A549 (cell line): ENCODE measurements at regions not wholly inside any gene's neighbourhood (a gene's known extent, or its start where the extent isn't known, plus 50 kb on each side); places are given as distances from the start of the nearest gene placed in this dataset.

Experiments used
- ATAC-seq, 2 experiments: fragments of 200-7000 bp in 1 of 2; fragments of >200 bp in 1 of 2; cut with Nextera tagmentation in 1 of 2; cut with Tn5 transposase in 1 of 2; 3 replicates each; pipeline versions ENCODE4 v1.8.0 to v1.9.1; 2018 to 2020; ENCODE audit warnings: mild to moderate bottlenecking in 1 of 2, moderate library complexity in 1 of 2
- CTCF ChIA-PET: fragments of 300-600 bp; sonication (Branson Sonifier 250); formaldehyde crosslinking; extraction: SDS; loops from one replicate; lab custom pipeline; 2021; ENCODE audit warnings: antibody characterized with exemption, inconsistent platforms; lab: Yijun Ruan, JAX
- POLR2A ChIA-PET: fragments of 350-600 bp; formaldehyde crosslinking; extraction: SDS; loops from one replicate; lab custom pipeline; 2021; ENCODE audit warnings: antibody characterized with exemption, inconsistent platforms; lab: Yijun Ruan, JAX
- DNase-seq, 2 experiments: peaks; one replicate each; pipeline versions ENCODE4 v3.0.0 to v3.0.0-alpha.2; 2011 to 2016; ENCODE audit warnings: low read depth in 1 of 2, low spot score in 1 of 2
- FAIRE-seq: peaks from 2 replicates; lab custom pipeline; 2011; peaks lifted over from hg19 to GRCh38; lab: Jason Lieb, UNC
- H3K27ac ChIP-seq, 2 experiments: fragments of >200 bp; sonication (Bioruptor Twin); formaldehyde crosslinking; 3 replicates each; pipeline ENCODE4 v1.5.1; 2016 to 2017
- H3K4me1 ChIP-seq: fragments of >200 bp; sonication (Bioruptor Twin); formaldehyde crosslinking; 3 replicates; pipeline ENCODE4 v1.6.1; 2016
- H3K4me2 ChIP-seq: fragments of >200 bp; sonication (Bioruptor Twin); formaldehyde crosslinking; 3 replicates; pipeline ENCODE4 v1.6.1; 2016
- H3K4me3 ChIP-seq: fragments of >200 bp; sonication (Bioruptor Twin); formaldehyde crosslinking; 3 replicates; pipeline ENCODE4 v1.5.1; 2016
- H3K9me3 ChIP-seq: fragments of >200 bp; sonication (Bioruptor Twin); formaldehyde crosslinking; 3 replicates; pipeline ENCODE4 v1.6.1; 2016
- CBX2 ChIP-seq: fragments of 200-600 bp; sonication (generic); IDR thresholded peaks from 2 replicates; pipeline ENCODE4 v1.6.1; 2016; ENCODE audit warnings: low read depth, mild to moderate bottlenecking, borderline replicate concordance
- CBX8 ChIP-seq: fragments of 200-600 bp; sonication (generic); IDR thresholded peaks from 2 replicates; pipeline ENCODE4 v1.6.1; 2016
- EHF ChIP-seq: fragments of 250-450 bp; sonication (Bioruptor Pico); IDR thresholded peaks from 2 replicates; pipeline ENCODE4 v1.5.0; 2020; ENCODE audit warnings: mild to moderate bottlenecking
- ELK1 ChIP-seq: fragments of 150-350 bp; IDR thresholded peaks from 2 replicates; pipeline ENCODE4 v1.6.1; 2014; ENCODE audit warnings: low read depth, mild to moderate bottlenecking, low read length
- ESRRA ChIP-seq: fragments of 150-350 bp; IDR thresholded peaks from 2 replicates; pipeline ENCODE4 v1.6.1; 2014; ENCODE audit warnings: mild to moderate bottlenecking, low read length, borderline replicate concordance
- HDAC2 ChIP-seq: fragments of 200-600 bp; sonication (generic); IDR thresholded peaks from 2 replicates; pipeline ENCODE4 v1.6.1; 2016
- HOXA7 ChIP-seq: fragments of 250-450 bp; sonication (Bioruptor Pico); IDR thresholded peaks from 2 replicates; pipeline ENCODE4 v1.5.0; 2020; ENCODE audit warnings: mild to moderate bottlenecking, moderate library complexity
- HOXB5 ChIP-seq: fragments of 250-450 bp; sonication (Bioruptor Pico); IDR thresholded peaks from 2 replicates; pipeline ENCODE4 v1.5.0; 2020; ENCODE audit warnings: mild to moderate bottlenecking, moderate library complexity
- JUNB ChIP-seq: fragments of >200 bp; sonication (Bioruptor Twin); formaldehyde crosslinking; IDR thresholded peaks from 2 replicates; pipeline ENCODE4 v1.6.1; 2016
- KDM1A ChIP-seq: fragments of 200-600 bp; sonication (generic); IDR thresholded peaks from 2 replicates; pipeline ENCODE4 v1.6.1; 2016; ENCODE audit warnings: low read depth, mild to moderate bottlenecking
- MAZ ChIP-seq: fragments of 150-350 bp; IDR thresholded peaks from 2 replicates; pipeline ENCODE4 v1.6.1; 2014; ENCODE audit warnings: antibody characterized with exemption, low read depth, low read length, borderline replicate concordance
- POLR2A ChIP-seq: IDR thresholded peaks from 2 replicates; pipeline ENCODE4 v1.6.1; 2012; ENCODE audit warnings: mild to moderate bottlenecking, low read length
- RCOR1 ChIP-seq: fragments of 150-350 bp; IDR thresholded peaks from 2 replicates; pipeline ENCODE4 v1.6.1; 2014; ENCODE audit warnings: antibody characterized with exemption, low read length, low read depth
- REST ChIP-seq: fragments of 200-600 bp; sonication (generic); IDR thresholded peaks from 2 replicates; pipeline ENCODE4 v1.6.1; 2016; ENCODE audit warnings: antibody characterized with exemption, mild to moderate bottlenecking, moderate library complexity
- RFX5 ChIP-seq: fragments of 450-650 bp; IDR thresholded peaks from 2 replicates; pipeline ENCODE4 v1.7.1; 2014; ENCODE audit warnings: antibody characterized with exemption, mild to moderate bottlenecking, moderate library complexity
- RNF2 ChIP-seq: fragments of 200-600 bp; sonication (generic); IDR thresholded peaks from 2 replicates; pipeline ENCODE4 v1.6.1; 2016; ENCODE audit warnings: low read depth, mild to moderate bottlenecking, antibody characterized with exemption, moderate library complexity, borderline replicate concordance
- SREBF2 ChIP-seq: fragments of 450-650 bp; IDR thresholded peaks from 2 replicates; pipeline ENCODE4 v1.6.1; 2014; ENCODE audit warnings: mild to moderate bottlenecking, moderate library complexity
- TFCP2L1 ChIP-seq: fragments of 250-450 bp; sonication (Bioruptor Pico); IDR thresholded peaks from 2 replicates; pipeline ENCODE4 v1.5.0; 2021; ENCODE audit warnings: mild to moderate bottlenecking
- TP53 ChIP-seq: fragments of 250-450 bp; sonication (Bioruptor Pico); IDR thresholded peaks from 2 replicates; pipeline ENCODE4 v1.5.0; 2021; ENCODE audit warnings: mild to moderate bottlenecking, moderate library complexity
- ZFP36 ChIP-seq: fragments of 450-650 bp; IDR thresholded peaks from 2 replicates; pipeline ENCODE4 v1.6.1; 2014; ENCODE audit warnings: borderline replicate concordance; ENCODE audit not compliant: partially characterized antibody
- ZSCAN20 ChIP-seq: fragments of 250-450 bp; sonication (Bioruptor Pico); IDR thresholded peaks from 2 replicates; pipeline ENCODE4 v1.8.0; 2022; ENCODE audit warnings: mild to moderate bottlenecking, moderate library complexity
- WGBS: methylation state at CpG from one replicate; pipeline ENCODE4 v1.1.6; 2017; ENCODE audit errors: missing lambda C conversion rate; 5-methylcytosine and 5-hydroxymethylcytosine counted together
- TF ChIP-seq, protein P1 (sequence below): fragments of >200 bp; sonication (Bioruptor Twin); formaldehyde crosslinking; IDR thresholded peaks from 3 replicates; pipeline ENCODE4 v1.5.1; 2016
- TF ChIP-seq, protein P2 (sequence below): IDR thresholded peaks from 2 replicates; pipeline ENCODE4 v1.6.1; 2012
- TF ChIP-seq, protein P3 (sequence below): IDR thresholded peaks from 2 replicates; pipeline ENCODE4 v1.6.1; 2012

DNA sequence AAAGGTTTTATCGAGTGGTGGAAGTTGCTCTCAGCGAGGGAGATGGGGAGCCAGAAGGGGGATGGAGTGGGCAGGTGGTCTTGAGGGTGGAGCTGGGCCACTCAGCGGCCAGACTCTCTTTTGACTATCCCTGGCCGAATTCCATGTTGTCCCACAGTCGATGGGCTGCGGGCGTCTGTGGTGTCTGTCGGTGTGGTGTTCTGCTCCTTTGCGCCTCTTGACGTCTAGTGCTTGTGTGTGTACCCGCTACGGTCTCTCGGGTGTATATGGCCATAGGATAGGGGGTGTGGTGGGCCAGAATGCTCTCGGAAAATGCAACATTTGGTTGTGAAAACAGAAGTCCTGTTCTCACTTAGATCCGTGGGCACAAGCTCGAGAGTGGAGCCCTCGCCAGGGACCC, 297.0 kb downstream of the CGGBP1 start:
- no peak overlapping the region for H3K4me3 ChIP-seq
- H3K4me1 ChIP-seq, result no peaks in the 10 kb centered on the region
- CTCF ChIA-PET, result no interaction called here
- no peaks in the 10 kb centered on the region for H3K9me3 ChIP-seq
- H3K4me2 ChIP-seq, result no peak overlapping the region
- FAIRE-seq (no peak), ATAC-seq (no peak)
- WGBS, result 74% methylated on average over 17 of the region's 17 CpGs
- POLR2A ChIA-PET, result no interaction called here
- TF ChIP-seq HOXA7 (CRISPR knock-in tag), result no peak
- no peak for TF ChIP-seq EHF (CRISPR knock-in tag)
- TF ChIP-seq ESRRA, result no peak
- no peak for TF ChIP-seq RFX5
- TF ChIP-seq HDAC2, result no peak
- no peak for TF ChIP-seq POLR2A
- no peak for TF ChIP-seq HOXB5 (CRISPR knock-in tag)
- TF ChIP-seq KDM1A, result no peak
- TF ChIP-seq TFCP2L1 (CRISPR knock-in tag), result no peak
- TF ChIP-seq ZFP36, result no peak
- TF ChIP-seq, all 56 proteins: peak for 0
- DNase-seq, result no peak
- no peak overlapping the region for H3K27ac ChIP-seq

DNA sequence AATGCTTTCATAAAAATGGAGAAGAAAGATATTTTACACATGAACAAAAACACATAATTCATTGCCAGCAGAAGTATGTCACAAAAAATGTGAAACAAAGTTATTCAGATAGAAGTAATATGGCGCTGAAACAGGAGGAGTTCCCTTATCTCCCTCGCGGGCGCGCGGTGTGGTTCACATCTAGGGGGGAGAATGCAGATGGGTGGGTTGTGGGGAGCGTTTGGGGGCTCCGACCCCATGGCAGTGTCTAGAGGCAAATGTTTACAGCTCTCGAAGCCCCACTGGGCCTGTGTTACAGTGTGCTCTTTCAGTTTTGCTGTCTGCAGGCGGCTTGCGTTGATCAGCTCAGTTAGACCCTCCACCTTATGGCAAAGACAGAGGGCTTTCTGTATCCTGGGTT, 297.5 kb downstream of the CGGBP1 start:
- DNase-seq, result no peak
- ATAC-seq, result no peak

More for the DNA sequence above, 297.5 kb downstream of the CGGBP1 start:
- TF ChIP-seq POLR2A (no peak), RNF2 (no peak), RCOR1 (no peak), CBX2 (no peak), SREBF2 (no peak), CBX8 (no peak), TP53 (CRISPR knock-in tag) (no peak), MAZ (no peak), REST (no peak), ELK1 (no peak), JUNB (no peak), ZSCAN20 (CRISPR knock-in tag) (no peak)
- TF ChIP-seq, protein P1, sequence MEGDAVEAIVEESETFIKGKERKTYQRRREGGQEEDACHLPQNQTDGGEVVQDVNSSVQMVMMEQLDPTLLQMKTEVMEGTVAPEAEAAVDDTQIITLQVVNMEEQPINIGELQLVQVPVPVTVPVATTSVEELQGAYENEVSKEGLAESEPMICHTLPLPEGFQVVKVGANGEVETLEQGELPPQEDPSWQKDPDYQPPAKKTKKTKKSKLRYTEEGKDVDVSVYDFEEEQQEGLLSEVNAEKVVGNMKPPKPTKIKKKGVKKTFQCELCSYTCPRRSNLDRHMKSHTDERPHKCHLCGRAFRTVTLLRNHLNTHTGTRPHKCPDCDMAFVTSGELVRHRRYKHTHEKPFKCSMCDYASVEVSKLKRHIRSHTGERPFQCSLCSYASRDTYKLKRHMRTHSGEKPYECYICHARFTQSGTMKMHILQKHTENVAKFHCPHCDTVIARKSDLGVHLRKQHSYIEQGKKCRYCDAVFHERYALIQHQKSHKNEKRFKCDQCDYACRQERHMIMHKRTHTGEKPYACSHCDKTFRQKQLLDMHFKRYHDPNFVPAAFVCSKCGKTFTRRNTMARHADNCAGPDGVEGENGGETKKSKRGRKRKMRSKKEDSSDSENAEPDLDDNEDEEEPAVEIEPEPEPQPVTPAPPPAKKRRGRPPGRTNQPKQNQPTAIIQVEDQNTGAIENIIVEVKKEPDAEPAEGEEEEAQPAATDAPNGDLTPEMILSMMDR, result no peak
- TF ChIP-seq, protein P2, sequence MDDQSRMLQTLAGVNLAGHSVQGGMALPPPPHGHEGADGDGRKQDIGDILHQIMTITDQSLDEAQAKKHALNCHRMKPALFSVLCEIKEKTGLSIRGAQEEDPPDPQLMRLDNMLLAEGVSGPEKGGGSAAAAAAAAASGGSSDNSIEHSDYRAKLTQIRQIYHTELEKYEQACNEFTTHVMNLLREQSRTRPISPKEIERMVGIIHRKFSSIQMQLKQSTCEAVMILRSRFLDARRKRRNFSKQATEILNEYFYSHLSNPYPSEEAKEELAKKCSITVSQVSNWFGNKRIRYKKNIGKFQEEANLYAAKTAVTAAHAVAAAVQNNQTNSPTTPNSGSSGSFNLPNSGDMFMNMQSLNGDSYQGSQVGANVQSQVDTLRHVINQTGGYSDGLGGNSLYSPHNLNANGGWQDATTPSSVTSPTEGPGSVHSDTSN, result no peak
- TF ChIP-seq, protein P3, sequence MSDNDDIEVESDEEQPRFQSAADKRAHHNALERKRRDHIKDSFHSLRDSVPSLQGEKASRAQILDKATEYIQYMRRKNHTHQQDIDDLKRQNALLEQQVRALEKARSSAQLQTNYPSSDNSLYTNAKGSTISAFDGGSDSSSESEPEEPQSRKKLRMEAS, result no peak
- TF ChIP-seq, all 56 proteins: peak for 0
- FAIRE-seq, result no peak
- H3K27ac ChIP-seq, result no peak overlapping the region
- WGBS, result 89% methylated on average over 9 of the region's 11 CpGs
- no peak overlapping the region for H3K4me2 ChIP-seq
- no peaks in the 10 kb centered on the region for H3K9me3 ChIP-seq
- H3K4me3 ChIP-seq, result no peak overlapping the region
- H3K4me1 ChIP-seq, result no peaks in the 10 kb centered on the region
- ChIA-PET CTCF (no interaction called here), POLR2A (no interaction called here)
